RCC 7860 (cell line): ENCODE measurements at regions not wholly inside any gene's neighbourhood (a gene's known extent, or its start where the extent isn't known, plus 50 kb on each side); places are given as distances from the start of the nearest gene placed in this dataset.
A peak's percentile ranks its signal among the peaks of the same experiment; 100 is the strongest.

Experiments
- DNase-seq: peaks from one replicate; pipeline ENCODE4 v3.0.0-alpha.2; 2015; ENCODE audit warnings: low spot score
- FAIRE-seq: peaks from 2 replicates; lab custom pipeline; 2012; peaks lifted over from hg19 to GRCh38; lab: Jason Lieb, UNC

- no peak for DNase-seq
- no peak for FAIRE-seq
Observed at GRCh38 chr3:46146548-46146947, 61.6 kb downstream of the CCR1 start.

- no peak for FAIRE-seq
Observed at GRCh38 chr3:46146021-46146420, 62.1 kb downstream of the CCR1 start.

GRCh38 chr3:46145147-46145546, 63.0 kb downstream of the CCR1 start:
- FAIRE-seq (no peak), DNase-seq (no peak)

More at GRCh38 chr3:46146021-46146420, 62.1 kb downstream of the CCR1 start:
- no peak for DNase-seq

- FAIRE-seq, result no peak
Observed at GRCh38 chr3:46143951-46144473, 64.1 kb downstream of the CCR1 start.

GRCh38 chr3:46141813-46142212, 66.3 kb downstream of the CCR1 start:
- DNase-seq (no peak), FAIRE-seq (no peak)

More at GRCh38 chr3:46143951-46144473, 64.1 kb downstream of the CCR1 start:
- no peak for DNase-seq

GRCh38 chr3:46138581-46138980, 69.5 kb downstream of the CCR1 start:
- FAIRE-seq (no peak), DNase-seq (no peak)

GRCh38 chr3:46135475-46135874, 72.6 kb downstream of the CCR1 start:
- DNase-seq, result no peak
- no peak for FAIRE-seq

GRCh38 chr3:46133285-46133684, 74.8 kb downstream of the CCR1 start:
- DNase-seq (no peak), FAIRE-seq (no peak)

- no peak for FAIRE-seq
Observed at GRCh38 chr3:46132565-46132964, 75.5 kb downstream of the CCR1 start.

GRCh38 chr3:46131884-46132450, 76.1 kb downstream of the CCR1 start:
- DNase-seq (no peak), FAIRE-seq (no peak)

More at GRCh38 chr3:46132565-46132964, 75.5 kb downstream of the CCR1 start:
- DNase-seq, result no peak

- FAIRE-seq (no peak), DNase-seq (no peak)
Observed at GRCh38 chr3:46130631-46131310, 77.3 kb downstream of the CCR1 start.

- DNase-seq (no peak), FAIRE-seq (no peak)
Observed at GRCh38 chr3:46129588-46130272, 78.4 kb downstream of the CCR1 start.

GRCh38 chr3:46127503-46127902, 80.6 kb downstream of the CCR1 start:
- peak; percentile 72 for DNase-seq
- FAIRE-seq, result peak; percentile 82

GRCh38 chr3:46124216-46125177, 83.6 kb downstream of the CCR1 start:
- no peak for DNase-seq
- no peak for FAIRE-seq

- no peak for DNase-seq
- no peak for FAIRE-seq
Observed at GRCh38 chr3:46123646-46124045, 84.5 kb downstream of the CCR1 start.

GRCh38 chr3:46122091-46122490, 86.0 kb downstream of the CCR1 start:
- FAIRE-seq (no peak), DNase-seq (no peak)

- FAIRE-seq (no peak), DNase-seq (no peak)
Observed at GRCh38 chr3:46120983-46121382, 87.1 kb downstream of the CCR1 start.

GRCh38 chr3:46119709-46120498, 88.2 kb downstream of the CCR1 start:
- DNase-seq (no peak), FAIRE-seq (no peak)

GRCh38 chr3:46119253-46119652, 88.9 kb downstream of the CCR1 start:
- no peak for FAIRE-seq
- no peak for DNase-seq

GRCh38 chr3:46116996-46117395, 89.7 kb upstream of the XCR1 start:
- no peak for DNase-seq
- FAIRE-seq, result no peak
